Hematopoietic multipotent progenitor cell treated with erythropoietin and hydrocortisone succinate and interleukin-3 and kit ligand, for 4 days (in vitro differentiated cells): ENCODE measurements at regions not wholly inside any gene's neighbourhood (a gene's known extent, or its start where the extent isn't known, plus 50 kb on each side); places are given as distances from the start of the nearest gene placed in this dataset.
A peak's percentile ranks its signal among the peaks of the same experiment; 100 is the strongest.
"Not testable (repeated sequence)": the region's sequence is repeated elsewhere in the genome, so short reads cannot be mapped to it uniquely, and the experiment has no call there.

Experiments used
- DNase-seq: peaks from one replicate; pipeline ENCODE4 v3.0.0-alpha.2; 2015

DNA sequence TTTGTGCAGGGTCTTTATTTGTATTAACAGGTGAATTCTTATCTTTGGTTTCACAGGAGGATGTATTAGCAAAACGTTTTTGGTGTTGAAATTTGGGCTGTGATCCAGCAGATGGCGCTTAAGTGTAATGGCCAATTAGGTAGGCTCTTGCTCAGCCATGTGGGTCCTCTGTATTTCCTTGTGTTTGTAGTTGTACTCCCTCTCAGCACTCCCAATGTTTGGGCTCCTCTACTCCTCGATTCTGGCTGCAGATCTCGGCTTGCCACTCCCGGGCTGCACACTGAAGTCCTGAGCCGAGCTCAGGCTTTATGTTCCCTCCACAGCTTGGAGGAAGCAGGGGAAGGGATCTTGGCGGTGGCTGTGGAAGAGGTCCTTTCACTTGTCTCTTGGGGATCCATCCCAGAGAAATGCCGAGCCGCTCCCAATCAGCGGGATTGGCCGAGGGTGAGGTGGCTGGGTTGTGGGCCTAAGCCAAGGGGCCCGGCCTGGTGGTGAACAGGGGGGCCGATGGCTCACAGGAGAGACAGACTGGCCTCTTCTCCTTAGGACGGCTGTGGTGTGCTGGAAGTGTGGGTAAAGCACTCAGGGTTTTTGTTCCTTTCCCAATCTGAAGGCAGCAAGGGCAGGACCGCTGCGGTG is 133.7 kb downstream of the AEBP2 start:
- peak; percentile 85 for DNase-seq

DNA sequence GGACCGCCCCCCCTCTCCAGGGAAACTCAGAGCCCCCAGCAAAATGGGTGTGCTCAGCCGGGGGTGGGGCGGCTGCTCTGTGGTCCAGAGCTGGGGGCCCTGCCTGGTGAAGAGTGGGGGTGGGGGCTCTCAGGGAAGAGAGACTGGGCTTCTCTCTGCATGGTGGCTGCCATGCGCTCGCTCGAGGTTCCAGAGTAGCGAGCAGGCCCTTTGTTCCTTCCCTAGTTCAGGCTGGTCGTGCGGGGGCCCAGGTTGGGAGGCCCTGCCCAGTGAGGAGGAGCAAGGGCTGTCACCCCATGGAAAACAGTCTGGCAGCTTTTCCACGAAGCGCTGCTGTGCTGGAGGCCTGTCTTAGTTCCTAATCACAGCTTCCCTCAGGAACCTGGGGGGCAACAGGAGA is 134.6 kb downstream of the AEBP2 start:
- DNase-seq = no peak

DNA sequence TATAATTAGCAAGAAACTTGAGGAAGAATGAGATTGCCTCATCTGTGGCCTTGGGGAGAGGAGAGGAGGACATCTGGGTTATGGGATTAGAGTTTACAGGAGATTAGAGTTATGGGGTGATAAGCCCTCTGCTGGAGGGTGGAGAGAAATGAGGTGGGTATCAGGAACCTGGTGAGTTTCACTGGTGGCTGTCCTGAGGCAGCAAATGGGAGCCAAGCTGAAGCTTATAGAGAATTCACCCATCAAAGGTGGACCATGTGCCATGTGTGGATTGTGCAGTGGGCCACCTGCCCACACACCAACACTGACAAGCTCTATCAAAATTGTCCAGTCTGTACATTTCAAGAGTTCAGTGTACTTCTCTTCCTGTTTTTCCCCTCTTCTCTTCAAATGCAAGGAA is 135.3 kb downstream of the AEBP2 start:
- peak; percentile 70 for DNase-seq

- peak; percentile 87 for DNase-seq
Observed at GRCh38 chr12:19575337-19576243, 136.3 kb downstream of the AEBP2 start.

DNA sequence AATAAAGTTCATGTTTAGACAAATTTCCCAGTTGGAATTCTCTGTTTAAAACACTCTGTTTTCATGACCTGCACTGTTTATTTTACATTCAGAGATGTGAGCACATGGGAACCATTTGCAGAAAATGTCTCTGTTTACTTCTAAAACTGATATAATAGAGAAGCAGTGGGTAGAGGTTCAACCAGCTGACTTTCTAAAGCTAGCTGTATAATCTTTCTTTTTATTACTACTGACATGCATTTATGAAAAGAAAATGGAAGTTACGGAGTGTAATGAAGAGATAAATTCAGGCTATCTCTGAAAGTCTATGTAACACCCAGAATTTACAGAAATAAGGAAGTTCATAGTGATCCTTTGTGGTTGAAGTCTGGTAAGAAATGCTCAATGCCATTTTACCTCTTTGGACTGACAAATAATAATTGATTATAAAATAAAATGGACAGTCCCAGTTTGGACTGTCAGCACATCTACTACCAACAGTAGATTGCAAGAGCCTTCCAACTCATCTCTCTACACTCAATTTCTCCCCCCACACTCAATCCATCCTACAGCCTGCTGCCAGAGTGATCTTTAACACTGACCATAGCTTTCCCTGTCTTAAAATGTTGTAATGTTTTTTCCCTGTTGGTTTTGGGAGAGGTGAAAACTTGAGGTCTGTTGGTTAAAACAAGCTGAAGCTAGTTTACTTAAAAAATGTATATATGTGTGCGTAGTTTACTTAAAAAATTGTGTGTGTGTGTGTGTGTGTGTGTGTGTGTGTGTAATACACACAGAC is 137.4 kb downstream of the AEBP2 start:
- DNase-seq = peak; percentile 87

DNA sequence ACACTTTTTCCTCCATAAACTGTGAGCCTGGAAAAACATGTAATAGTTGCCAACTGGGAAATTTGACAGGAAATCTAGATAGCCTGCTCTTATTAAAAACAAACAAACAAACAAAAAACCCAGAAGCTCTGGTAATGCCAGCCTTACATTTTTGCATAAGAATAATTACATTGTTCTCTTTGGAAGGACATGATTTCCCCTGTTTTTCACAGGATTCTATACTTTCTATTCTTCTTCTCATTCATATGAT is 137.9 kb downstream of the AEBP2 start:
- no peak for DNase-seq

- no peak for DNase-seq
Observed at GRCh38 chr12:19584732-19585131, 145.4 kb downstream of the AEBP2 start.

- DNase-seq = no peak
Observed at GRCh38 chr12:19588951-19589350, 149.7 kb downstream of the AEBP2 start.

DNA sequence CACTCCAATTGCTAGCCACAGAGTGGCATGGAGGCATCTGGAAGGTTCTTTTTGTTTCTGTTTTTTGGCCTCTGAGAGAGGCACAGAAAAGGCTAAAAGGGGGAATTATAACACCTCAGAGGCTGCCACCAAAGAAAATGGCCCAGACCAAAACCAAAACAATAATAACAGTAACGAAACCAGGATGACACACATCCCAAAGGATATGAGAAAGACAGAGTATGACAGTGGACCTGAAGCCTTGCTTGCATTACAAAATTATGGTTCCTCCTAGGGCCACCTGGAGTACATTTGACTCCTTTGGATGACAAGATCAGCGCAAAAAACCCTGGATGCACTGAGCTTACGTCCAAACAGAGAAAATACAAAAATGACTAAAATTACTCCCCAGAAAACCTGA is 152.7 kb downstream of the AEBP2 start:
- no peak for DNase-seq

GRCh38 chr12:19596434-19597166 is 157.3 kb downstream of the AEBP2 start:
- no peak for DNase-seq

DNA sequence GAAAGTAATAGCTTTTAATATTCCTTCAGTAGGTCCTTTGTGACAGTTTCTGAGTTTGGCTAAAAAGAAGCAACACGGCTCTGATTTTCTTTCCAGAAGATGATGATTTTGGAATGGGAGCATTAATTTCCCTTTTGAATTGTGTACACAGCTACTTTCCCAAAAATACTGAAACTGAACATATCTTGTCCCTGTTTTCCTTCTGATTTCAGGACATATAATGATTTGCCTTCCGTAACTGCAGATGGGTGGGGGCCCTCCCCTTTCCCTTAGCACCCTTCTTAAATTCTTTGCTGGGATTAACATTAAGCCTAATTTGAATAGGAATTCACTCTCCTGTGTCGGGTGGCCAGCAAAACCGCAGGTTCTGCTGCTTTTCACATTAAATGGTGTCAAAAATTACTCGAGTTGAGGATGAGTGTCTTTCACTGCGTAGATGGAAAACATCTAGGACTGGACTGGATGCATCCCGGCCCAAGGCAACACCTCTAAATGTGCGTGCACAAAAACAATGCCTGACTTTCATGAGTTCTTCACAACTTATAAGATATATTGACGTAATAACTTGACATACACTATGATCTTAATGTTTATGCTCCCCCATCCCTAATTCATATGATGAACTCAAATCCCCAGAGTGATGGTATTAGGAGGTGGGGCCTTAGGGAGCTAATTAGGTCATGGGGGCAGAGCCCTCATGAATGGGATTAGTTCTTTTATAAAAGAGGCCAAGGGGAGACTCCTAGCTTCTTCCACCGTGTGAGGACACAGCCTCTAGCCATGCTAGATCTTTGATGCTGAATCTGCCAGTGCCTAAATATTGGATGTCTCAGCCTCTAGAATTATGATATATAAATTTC is 158.1 kb downstream of the AEBP2 start:
- no peak for DNase-seq

- DNase-seq = no peak
Observed at GRCh38 chr12:19605720-19606119, 166.4 kb downstream of the AEBP2 start.

DNA sequence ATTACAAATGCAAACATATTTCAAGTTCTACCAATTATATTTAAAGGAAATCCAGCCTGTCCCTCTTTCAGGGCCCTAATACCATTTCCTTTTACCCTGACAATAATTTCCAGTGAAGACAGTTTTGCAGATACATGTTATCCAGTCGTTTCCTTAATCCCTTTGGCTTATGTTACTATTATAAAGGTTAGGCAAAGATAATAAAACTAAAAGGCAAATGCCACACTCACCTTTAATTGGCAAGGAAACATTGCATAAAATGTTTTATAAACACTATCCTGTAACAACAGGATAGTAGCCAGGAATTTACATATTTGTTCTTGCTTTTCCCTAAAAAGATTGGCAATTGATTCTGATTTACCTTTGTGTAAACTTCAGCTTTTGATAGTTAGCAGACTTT is 168.7 kb downstream of the AEBP2 start:
- no peak for DNase-seq

GRCh38 chr12:19613051-19613535 is 173.8 kb downstream of the AEBP2 start:
- DNase-seq = no peak

GRCh38 chr12:19614601-19615383 is 175.5 kb downstream of the AEBP2 start:
- no peak for DNase-seq

GRCh38 chr12:19615384-19615725 is 176.1 kb downstream of the AEBP2 start:
- DNase-seq = no peak

DNA sequence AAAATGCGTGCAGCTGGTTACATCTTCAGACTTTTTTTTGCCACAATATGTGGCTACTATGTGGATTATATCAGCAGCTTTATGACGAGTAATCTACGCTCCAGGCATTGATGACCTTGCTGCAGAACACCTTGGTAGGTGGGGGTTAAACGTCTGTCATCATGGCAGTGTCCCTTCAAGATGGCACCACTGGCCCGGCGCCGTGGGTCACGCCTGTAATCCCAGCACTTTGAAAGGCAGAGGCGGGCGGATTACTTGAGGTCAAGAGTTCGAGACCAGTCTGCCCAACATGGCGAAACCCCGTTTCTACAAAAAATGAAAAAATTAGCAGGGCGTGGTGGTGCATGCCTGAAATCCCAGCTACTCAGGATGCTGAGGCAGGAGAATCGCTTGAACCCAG is 177.5 kb downstream of the AEBP2 start:
- DNase-seq = no peak

DNA sequence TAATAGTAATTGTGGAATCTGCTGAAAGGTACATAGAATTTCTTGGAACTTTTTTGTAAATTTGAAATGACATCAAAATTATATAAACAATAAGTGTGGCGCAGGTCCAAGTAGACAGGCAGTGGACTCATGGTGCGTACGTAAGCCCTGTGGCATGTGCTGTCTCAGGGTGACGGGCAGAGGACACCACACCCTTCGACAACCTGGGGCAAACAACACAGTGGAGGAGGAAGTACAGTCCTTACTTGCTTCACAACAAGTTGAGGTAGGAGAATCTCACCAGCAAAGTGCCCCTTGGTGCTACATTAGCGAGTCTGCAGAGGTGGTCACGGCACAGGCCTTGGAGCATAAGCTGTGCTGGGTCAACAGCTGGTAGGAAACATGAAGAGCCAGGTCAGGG is 180.9 kb downstream of the AEBP2 start:
- DNase-seq = no peak

GRCh38 chr12:19623751-19624399 is 184.6 kb downstream of the AEBP2 start:
- no peak for DNase-seq

DNA sequence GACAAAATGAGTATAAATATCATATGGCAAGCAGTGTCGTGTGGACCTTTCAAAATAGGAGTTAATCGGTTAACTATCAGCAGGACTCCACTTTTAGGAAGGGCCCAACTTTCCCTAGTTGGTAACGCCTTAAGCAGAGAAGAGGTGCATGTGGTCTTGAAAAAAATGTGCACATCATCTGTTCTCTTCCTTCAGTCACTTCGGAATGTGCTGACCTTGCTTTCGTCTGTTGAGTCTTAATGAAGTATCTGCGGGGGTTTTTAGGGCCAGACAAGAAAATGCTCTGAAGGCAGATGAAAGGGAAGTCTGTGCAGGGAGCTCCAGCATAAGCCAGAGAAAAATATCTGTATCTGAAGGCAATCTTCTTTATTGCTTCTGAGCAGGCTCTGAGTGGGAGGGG is 185.2 kb downstream of the AEBP2 start:
- DNase-seq = no peak

DNA sequence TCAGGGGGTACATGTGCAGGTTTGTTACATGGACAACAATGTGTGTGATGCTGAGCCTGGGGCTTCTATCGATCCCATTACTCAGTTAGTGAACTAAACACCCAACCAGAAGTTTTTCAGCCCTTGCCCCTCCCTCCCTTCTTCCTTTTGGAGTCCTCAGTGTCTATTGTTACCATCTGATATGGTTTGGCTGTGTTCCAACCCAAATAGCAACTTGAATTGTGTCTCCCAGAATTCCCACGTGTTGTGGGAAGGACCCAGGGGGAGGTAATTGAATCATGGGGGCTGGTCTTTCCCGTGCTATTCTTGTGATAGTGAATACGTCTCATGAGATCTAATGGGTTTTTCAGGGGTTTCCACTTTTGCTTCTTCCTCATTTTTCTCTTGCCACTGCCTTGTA is 186.3 kb downstream of the AEBP2 start:
- DNase-seq = not testable (repeated sequence)
